GM06990 (cell line): ENCODE measurements at regions not wholly inside any gene's neighbourhood (a gene's known extent, or its start where the extent isn't known, plus 50 kb on each side); places are given as distances from the start of the nearest gene placed in this dataset.

Experiments used
- DNase-seq: peaks from one replicate; pipeline ENCODE4 v3.0.0-alpha.2; 2011; ENCODE audit not compliant: insufficient read length; ENCODE audit errors: extremely low read depth
- H3K27me3 ChIP-seq: replicated peaks from 2 replicates; pipeline ENCODE4 v1.6.0; 2011; ENCODE audit warnings: low read length; ENCODE audit not compliant: control insufficient read depth, insufficient read depth
- H3K36me3 ChIP-seq: 2 replicates; pipeline ENCODE4 v1.5.1; 2011; ENCODE audit warnings: low read length; ENCODE audit not compliant: control insufficient read depth, insufficient read depth
- H3K4me3 ChIP-seq: replicated peaks from 2 replicates; pipeline ENCODE4 v1.5.1; 2011; ENCODE audit warnings: low read depth, mild to moderate bottlenecking, control low read depth, low read length
- TF ChIP-seq, protein P1 (sequence below): IDR thresholded peaks from 2 replicates; pipeline ENCODE4 v1.5.1; 2011; ENCODE audit warnings: low read length, control low read depth, mild to moderate bottlenecking, inconsistent platforms; ENCODE audit not compliant: insufficient read depth, poor library complexity, severe bottlenecking

DNA sequence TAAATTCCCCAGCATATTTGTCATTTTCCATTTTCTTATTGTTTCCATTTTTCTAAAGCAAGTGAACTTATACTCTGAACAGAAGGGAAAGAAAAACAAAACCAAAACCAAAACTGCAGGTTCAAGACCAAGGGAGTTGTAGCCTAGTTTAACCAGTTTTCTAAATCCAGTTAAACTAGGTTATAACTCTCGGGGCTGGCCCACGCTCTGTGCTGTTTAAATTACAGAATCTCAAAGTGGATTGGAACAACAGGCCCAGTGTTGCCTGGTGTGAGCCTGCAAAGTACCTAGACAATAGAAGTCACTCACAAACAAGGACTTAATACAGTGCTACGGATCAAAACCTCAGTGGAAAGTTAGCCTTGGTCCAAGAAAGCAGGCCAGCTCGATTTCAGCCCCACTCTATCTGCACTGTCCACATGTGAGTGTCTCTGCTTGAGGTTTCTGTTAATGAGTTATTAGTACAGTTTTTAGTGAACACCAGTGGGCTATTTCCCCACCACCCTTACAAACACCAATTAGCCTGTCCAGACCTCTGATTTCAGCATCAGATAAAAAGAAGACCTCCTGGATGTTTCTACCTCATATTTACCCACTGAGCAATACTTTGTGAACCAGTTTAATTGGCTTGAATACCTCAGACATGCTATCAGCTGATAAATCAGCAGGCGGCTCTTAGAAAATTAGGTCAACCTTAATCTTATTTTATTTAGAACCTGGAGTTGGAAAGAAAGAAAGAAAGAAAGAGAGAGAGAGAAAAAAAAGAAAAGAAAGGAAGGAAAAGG, 93.8 kb upstream of the PDZRN3 start:
- TF ChIP-seq, protein P1, sequence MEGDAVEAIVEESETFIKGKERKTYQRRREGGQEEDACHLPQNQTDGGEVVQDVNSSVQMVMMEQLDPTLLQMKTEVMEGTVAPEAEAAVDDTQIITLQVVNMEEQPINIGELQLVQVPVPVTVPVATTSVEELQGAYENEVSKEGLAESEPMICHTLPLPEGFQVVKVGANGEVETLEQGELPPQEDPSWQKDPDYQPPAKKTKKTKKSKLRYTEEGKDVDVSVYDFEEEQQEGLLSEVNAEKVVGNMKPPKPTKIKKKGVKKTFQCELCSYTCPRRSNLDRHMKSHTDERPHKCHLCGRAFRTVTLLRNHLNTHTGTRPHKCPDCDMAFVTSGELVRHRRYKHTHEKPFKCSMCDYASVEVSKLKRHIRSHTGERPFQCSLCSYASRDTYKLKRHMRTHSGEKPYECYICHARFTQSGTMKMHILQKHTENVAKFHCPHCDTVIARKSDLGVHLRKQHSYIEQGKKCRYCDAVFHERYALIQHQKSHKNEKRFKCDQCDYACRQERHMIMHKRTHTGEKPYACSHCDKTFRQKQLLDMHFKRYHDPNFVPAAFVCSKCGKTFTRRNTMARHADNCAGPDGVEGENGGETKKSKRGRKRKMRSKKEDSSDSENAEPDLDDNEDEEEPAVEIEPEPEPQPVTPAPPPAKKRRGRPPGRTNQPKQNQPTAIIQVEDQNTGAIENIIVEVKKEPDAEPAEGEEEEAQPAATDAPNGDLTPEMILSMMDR = no peak
- H3K36me3 ChIP-seq = no peaks in the 10 kb centered on the region
- H3K27me3 ChIP-seq = no peaks in the 10 kb centered on the region
- no peak overlapping the region for H3K4me3 ChIP-seq
- no peak for DNase-seq

DNA sequence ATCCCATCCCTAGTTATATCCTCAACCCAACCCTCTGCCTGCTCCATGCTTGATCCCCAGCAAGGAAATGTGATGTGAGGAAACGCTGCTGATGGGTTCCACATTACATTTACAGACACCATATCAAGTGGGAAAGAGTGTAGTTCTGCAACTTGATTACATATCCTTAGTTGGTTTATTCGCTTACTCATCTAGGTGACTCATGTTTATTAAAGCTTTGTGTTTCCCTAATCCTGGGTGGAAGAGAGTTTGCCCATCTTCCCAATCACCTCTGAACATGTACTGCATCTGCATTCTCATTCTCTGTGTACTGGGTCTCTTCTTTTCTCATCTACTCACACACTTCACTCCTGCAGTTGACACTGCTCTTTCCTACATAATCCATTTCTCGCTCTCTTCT, 91.7 kb upstream of the PDZRN3 start:
- H3K27me3 ChIP-seq = no peaks in the 10 kb centered on the region
- TF ChIP-seq, protein P1 = no peak
- no peaks in the 10 kb centered on the region for H3K36me3 ChIP-seq
- H3K4me3 ChIP-seq = no peak overlapping the region
- DNase-seq = no peak

DNA sequence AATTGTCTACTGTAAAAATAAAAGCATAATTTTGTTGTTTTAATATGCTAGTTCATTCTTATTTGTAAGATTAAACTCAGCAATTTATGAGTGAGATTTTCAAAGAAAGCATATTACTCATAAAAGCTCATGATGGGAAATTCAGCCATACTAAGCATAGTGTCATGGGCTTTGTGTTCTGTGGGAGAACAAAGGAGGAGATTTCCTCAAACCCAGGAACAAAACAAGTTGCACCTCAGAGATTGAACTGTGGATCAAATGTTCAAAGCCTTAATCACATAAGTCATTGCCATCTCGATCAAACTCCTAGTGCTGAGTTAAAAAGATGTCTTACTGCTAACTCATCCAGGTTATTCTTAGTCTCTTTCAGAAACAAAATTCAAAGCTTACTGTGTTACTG, 85.6 kb upstream of the PDZRN3 start:
- no peaks in the 10 kb centered on the region for H3K36me3 ChIP-seq
- DNase-seq = no peak
- no peak overlapping the region for H3K4me3 ChIP-seq
- TF ChIP-seq, protein P1 = no peak
- no peaks in the 10 kb centered on the region for H3K27me3 ChIP-seq

DNA sequence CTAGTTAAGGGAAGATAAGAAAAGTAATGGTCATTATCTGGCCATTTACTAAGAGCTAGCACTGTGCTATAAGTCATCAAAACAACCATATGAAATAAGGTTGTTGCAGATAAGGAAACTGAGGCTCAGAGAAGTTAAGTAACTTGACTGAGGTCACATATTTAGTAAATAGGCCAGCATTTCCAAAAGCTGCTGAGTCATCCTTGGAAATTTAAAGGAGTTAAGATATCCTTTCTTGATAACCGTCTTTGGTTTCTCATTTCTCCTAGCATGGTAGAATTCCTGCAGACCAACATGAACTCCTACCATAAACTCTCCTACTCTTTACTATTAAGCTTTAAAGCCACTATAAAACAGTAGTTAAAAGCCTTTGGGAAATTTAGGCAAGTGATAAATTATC, 85.0 kb upstream of the PDZRN3 start:
- DNase-seq = no peak
- no peak overlapping the region for H3K4me3 ChIP-seq
- no peaks in the 10 kb centered on the region for H3K36me3 ChIP-seq
- no peaks in the 10 kb centered on the region for H3K27me3 ChIP-seq
- TF ChIP-seq, protein P1 = no peak

DNA sequence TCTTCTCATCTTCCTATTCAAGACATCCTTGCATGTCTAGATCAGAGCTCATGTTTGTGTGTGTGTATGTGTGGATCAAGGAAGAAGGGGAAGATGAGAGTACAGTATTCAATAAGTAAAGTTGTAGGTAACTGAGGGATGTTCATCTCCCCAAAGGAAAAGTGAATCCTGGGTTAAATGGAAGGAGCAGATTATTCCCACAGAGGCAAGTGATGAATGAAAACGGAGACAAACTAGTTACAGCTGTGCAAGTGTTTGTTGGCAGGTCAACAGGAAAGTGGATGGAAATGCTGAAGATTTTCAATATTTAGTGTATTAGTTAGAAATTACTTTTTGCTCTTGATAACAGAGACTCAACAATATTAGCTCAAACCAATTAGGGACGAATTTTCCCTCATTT, 84.2 kb upstream of the PDZRN3 start:
- Histone ChIP-seq H3K36me3 (no peaks in the 10 kb centered on the region), H3K27me3 (no peaks in the 10 kb centered on the region), H3K4me3 (no peak overlapping the region)
- DNase-seq = no peak
- TF ChIP-seq, protein P1 = no peak
